ENCODE measurements at regions not wholly inside any gene's neighbourhood (a gene's known extent, or its start where the extent isn't known, plus 50 kb on each side); places are given as distances from the start of the nearest gene placed in this dataset.
"Not testable (repeated sequence)": the region's sequence is repeated elsewhere in the genome, so short reads cannot be mapped to it uniquely, and the experiment has no call there.

- no peak for TF ChIP-seq EZH2phosphoT487 (IDR thresholded peaks at IDR 0.05; ENCODE audit: low read depth)
- TF ChIP-seq, protein P1, sequence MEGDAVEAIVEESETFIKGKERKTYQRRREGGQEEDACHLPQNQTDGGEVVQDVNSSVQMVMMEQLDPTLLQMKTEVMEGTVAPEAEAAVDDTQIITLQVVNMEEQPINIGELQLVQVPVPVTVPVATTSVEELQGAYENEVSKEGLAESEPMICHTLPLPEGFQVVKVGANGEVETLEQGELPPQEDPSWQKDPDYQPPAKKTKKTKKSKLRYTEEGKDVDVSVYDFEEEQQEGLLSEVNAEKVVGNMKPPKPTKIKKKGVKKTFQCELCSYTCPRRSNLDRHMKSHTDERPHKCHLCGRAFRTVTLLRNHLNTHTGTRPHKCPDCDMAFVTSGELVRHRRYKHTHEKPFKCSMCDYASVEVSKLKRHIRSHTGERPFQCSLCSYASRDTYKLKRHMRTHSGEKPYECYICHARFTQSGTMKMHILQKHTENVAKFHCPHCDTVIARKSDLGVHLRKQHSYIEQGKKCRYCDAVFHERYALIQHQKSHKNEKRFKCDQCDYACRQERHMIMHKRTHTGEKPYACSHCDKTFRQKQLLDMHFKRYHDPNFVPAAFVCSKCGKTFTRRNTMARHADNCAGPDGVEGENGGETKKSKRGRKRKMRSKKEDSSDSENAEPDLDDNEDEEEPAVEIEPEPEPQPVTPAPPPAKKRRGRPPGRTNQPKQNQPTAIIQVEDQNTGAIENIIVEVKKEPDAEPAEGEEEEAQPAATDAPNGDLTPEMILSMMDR (IDR thresholded peaks at IDR 0.05; ENCODE audit: low read depth, low read length) = no peak
- no peaks in the 10 kb centered on the region for H3K9me3 ChIP-seq (ENCODE audit: insufficient read depth, low read length)
These were observed 95.4 kb upstream of the GRIN2A start for GRCh38 chr16:10277597-10277996.

GRCh38 chr16:10280262-10281170 lies 98.3 kb upstream of the GRIN2A start:
- no peak for TF ChIP-seq EZH2phosphoT487 (IDR thresholded peaks at IDR 0.05; ENCODE audit: low read depth)
- TF ChIP-seq, protein P1 (IDR thresholded peaks at IDR 0.05; ENCODE audit: low read depth, low read length) = no peak
- Histone ChIP-seq H3K36me3 (replicated peaks; ENCODE audit: low read depth, low read length) (no peaks in the 10 kb centered on the region), H4K20me1 (ENCODE audit: insufficient read depth, low read length) (no peaks in the 10 kb centered on the region), H3K79me2 (ENCODE audit: low read length) (no peaks in the 10 kb centered on the region), H3K27ac (ENCODE audit: low read length) (no peak overlapping the region), H3K4me2 (ENCODE audit: low read length) (no peak overlapping the region), H3K9me3 (ENCODE audit: insufficient read depth, low read length) (no peaks in the 10 kb centered on the region), H3K27me3 (ENCODE audit: low read depth, low read length) (no peaks in the 10 kb centered on the region), H2AFZ (ENCODE audit: low read depth, low read length) (no peak overlapping the region), H3K4me1 (ENCODE audit: low read length) (peaks cover 10% of the 10 kb centered on the region), H3K9ac (ENCODE audit: low read length) (no peak overlapping the region), H3K4me3 (ENCODE audit: low read length) (no peak overlapping the region)

More at GRCh38 chr16:10277597-10277996, 95.4 kb upstream of the GRIN2A start:
- no peaks in the 10 kb centered on the region for H3K27me3 ChIP-seq (ENCODE audit: low read depth, low read length)
- no peak overlapping the region for H3K4me3 ChIP-seq (ENCODE audit: low read length)
- H3K4me1 ChIP-seq (ENCODE audit: low read length) = peaks cover 17% of the 10 kb centered on the region
- H3K36me3 ChIP-seq (replicated peaks; ENCODE audit: low read depth, low read length) = peaks cover 3% of the 10 kb centered on the region
- no peak overlapping the region for H2AFZ ChIP-seq (ENCODE audit: low read depth, low read length)
- H3K27ac ChIP-seq (ENCODE audit: low read length) = no peak overlapping the region
- no peak overlapping the region for H3K4me2 ChIP-seq (ENCODE audit: low read length)
- H3K79me2 ChIP-seq (ENCODE audit: low read length) = no peaks in the 10 kb centered on the region
- no peak overlapping the region for H3K9ac ChIP-seq (ENCODE audit: low read length)
- no peaks in the 10 kb centered on the region for H4K20me1 ChIP-seq (ENCODE audit: insufficient read depth, low read length)

- H3K4me3 ChIP-seq (ENCODE audit: low read length) = no peak overlapping the region
- H3K4me2 ChIP-seq (ENCODE audit: low read length) = no peak overlapping the region
- H2AFZ ChIP-seq (ENCODE audit: low read depth, low read length) = no peak overlapping the region
- H3K79me2 ChIP-seq (ENCODE audit: low read length) = no peaks in the 10 kb centered on the region
- no peaks in the 10 kb centered on the region for H4K20me1 ChIP-seq (ENCODE audit: insufficient read depth, low read length)
- peaks cover 5% of the 10 kb centered on the region for H3K4me1 ChIP-seq (ENCODE audit: low read length)
- H3K36me3 ChIP-seq (replicated peaks; ENCODE audit: low read depth, low read length) = no peaks in the 10 kb centered on the region
- no peaks in the 10 kb centered on the region for H3K27me3 ChIP-seq (ENCODE audit: low read depth, low read length)
- H3K9me3 ChIP-seq (ENCODE audit: insufficient read depth, low read length) = no peaks in the 10 kb centered on the region
- TF ChIP-seq, protein P1 (IDR thresholded peaks at IDR 0.05; ENCODE audit: low read depth, low read length) = no peak
- TF ChIP-seq EZH2phosphoT487 (IDR thresholded peaks at IDR 0.05; ENCODE audit: low read depth) = no peak
- H3K27ac ChIP-seq (ENCODE audit: low read length) = no peak overlapping the region
- H3K9ac ChIP-seq (ENCODE audit: low read length) = no peak overlapping the region
These were observed 100.1 kb upstream of the GRIN2A start for GRCh38 chr16:10282367-10282766.

- not testable (repeated sequence) for H3K4me1 ChIP-seq (ENCODE audit: low read length); H4K20me1 ChIP-seq (ENCODE audit: insufficient read depth, low read length); H2AFZ ChIP-seq (ENCODE audit: low read depth, low read length); H3K79me2 ChIP-seq (ENCODE audit: low read length); H3K27me3 ChIP-seq (ENCODE audit: low read depth, low read length); H3K27ac ChIP-seq (ENCODE audit: low read length); H3K36me3 ChIP-seq (replicated peaks; ENCODE audit: low read depth, low read length); H3K4me3 ChIP-seq (ENCODE audit: low read length); H3K4me2 ChIP-seq (ENCODE audit: low read length); H3K9me3 ChIP-seq (ENCODE audit: insufficient read depth, low read length); H3K9ac ChIP-seq (ENCODE audit: low read length)
These were observed 101.0 kb upstream of the GRIN2A start for GRCh38 chr16:10283246-10283645.

- not testable (repeated sequence) for H3K9me3 ChIP-seq (ENCODE audit: insufficient read depth, low read length); H3K9ac ChIP-seq (ENCODE audit: low read length); H3K27ac ChIP-seq (ENCODE audit: low read length); H3K79me2 ChIP-seq (ENCODE audit: low read length); H4K20me1 ChIP-seq (ENCODE audit: insufficient read depth, low read length); H2AFZ ChIP-seq (ENCODE audit: low read depth, low read length); H3K4me3 ChIP-seq (ENCODE audit: low read length); H3K36me3 ChIP-seq (replicated peaks; ENCODE audit: low read depth, low read length); H3K27me3 ChIP-seq (ENCODE audit: low read depth, low read length); H3K4me2 ChIP-seq (ENCODE audit: low read length)
- H3K4me1 ChIP-seq (ENCODE audit: low read length) = peaks cover 11% of the 10 kb centered on the region
These were observed 95.3 kb upstream of the ATF7IP2 start for GRCh38 chr16:10290467-10291105.

DNA sequence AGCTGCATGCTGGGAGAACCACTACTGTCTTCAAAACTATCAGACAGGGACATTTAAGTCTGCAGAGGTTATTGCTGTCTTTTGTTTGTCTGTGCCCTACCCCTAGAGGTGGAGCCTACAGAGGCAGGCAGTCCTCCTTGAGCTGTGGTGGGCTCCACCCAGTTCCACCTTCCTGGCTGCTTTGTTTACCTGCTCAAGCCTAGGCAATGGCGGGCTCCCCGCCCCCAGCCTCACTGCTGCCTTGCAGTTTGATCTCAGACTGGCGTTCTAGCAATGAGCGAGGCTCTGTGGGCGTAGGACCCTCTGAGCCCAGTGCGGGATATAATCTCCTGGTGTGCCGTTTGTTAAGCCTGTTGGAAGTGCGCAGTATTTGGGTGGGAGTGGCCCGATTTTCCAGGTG lies 93.7 kb upstream of the ATF7IP2 start:
- not testable (repeated sequence) for H2AFZ ChIP-seq (ENCODE audit: low read depth, low read length); H3K27ac ChIP-seq (ENCODE audit: low read length); H3K9me3 ChIP-seq (ENCODE audit: insufficient read depth, low read length); H4K20me1 ChIP-seq (ENCODE audit: insufficient read depth, low read length); H3K79me2 ChIP-seq (ENCODE audit: low read length); H3K9ac ChIP-seq (ENCODE audit: low read length); H3K4me3 ChIP-seq (ENCODE audit: low read length); H3K36me3 ChIP-seq (replicated peaks; ENCODE audit: low read depth, low read length); H3K4me2 ChIP-seq (ENCODE audit: low read length); H3K27me3 ChIP-seq (ENCODE audit: low read depth, low read length)
- peaks cover 21% of the 10 kb centered on the region for H3K4me1 ChIP-seq (ENCODE audit: low read length)

- H4K20me1 ChIP-seq (ENCODE audit: insufficient read depth, low read length); H3K27me3 ChIP-seq (ENCODE audit: low read depth, low read length); H3K9ac ChIP-seq (ENCODE audit: low read length); H3K79me2 ChIP-seq (ENCODE audit: low read length); H2AFZ ChIP-seq (ENCODE audit: low read depth, low read length); H3K4me2 ChIP-seq (ENCODE audit: low read length); H3K27ac ChIP-seq (ENCODE audit: low read length); H3K9me3 ChIP-seq (ENCODE audit: insufficient read depth, low read length); H3K4me3 ChIP-seq (ENCODE audit: low read length); H3K36me3 ChIP-seq (replicated peaks; ENCODE audit: low read depth, low read length): not testable (repeated sequence)
- H3K4me1 ChIP-seq (ENCODE audit: low read length) = peaks cover 25% of the 10 kb centered on the region
These were observed 92.9 kb upstream of the ATF7IP2 start for GRCh38 chr16:10292976-10293375.
